GM12878 (cell line): ENCODE measurements at regions not wholly inside any gene's neighbourhood (a gene's known extent, or its start where the extent isn't known, plus 50 kb on each side); places are given as distances from the start of the nearest gene placed in this dataset.
A peak's percentile ranks its signal among the peaks of the same experiment; 100 is the strongest.

Experiments used
- ATAC-seq: fragments of 200-7000 bp; cut with Tn5 transposase; 3 replicates; pipeline ENCODE4 v1.9.1; 2020; ENCODE audit warnings: mild to moderate bottlenecking, moderate library complexity
- BruUV-seq: library from RNA; stranded (reverse); fragments of 400-500 nt; replicated peaks from 2 replicates; lab custom pipeline; 2021; lab: Mats Ljungman, UMichigan
- CTCF ChIA-PET: fragments of 300-600 bp; sonication (Branson Sonifier 250); formaldehyde crosslinking; extraction: SDS; loops from one replicate; lab custom pipeline; 2021; ENCODE audit warnings: inconsistent platforms; lab: Yijun Ruan, JAX
- POLR2A ChIA-PET: fragments of 350-600 bp; formaldehyde crosslinking; extraction: SDS; loops from one replicate; lab custom pipeline; 2021; ENCODE audit warnings: inconsistent platforms; lab: Charles Lee
- RAD21 ChIA-PET: fragments of 300-600 bp; sonication (Branson Sonifier 250); formaldehyde crosslinking; loops from one replicate; lab custom pipeline; 2023; ENCODE audit warnings: antibody characterized with exemption; ENCODE audit not compliant: unreplicated experiment; lab: Charles Lee
- SMC1A ChIA-PET: fragments of 300-600 bp; sonication (Branson Sonifier 250); formaldehyde crosslinking; loops from one replicate; lab custom pipeline; 2023; ENCODE audit not compliant: unreplicated experiment, uncharacterized antibody; lab: Charles Lee
- DNase-seq: peaks from one replicate; pipeline ENCODE4 v3.0.0-alpha.2; 2011; ENCODE audit warnings: low read depth, low spot score
- FAIRE-seq: peaks from 3 replicates; lab custom pipeline; 2011; peaks lifted over from hg19 to GRCh38; lab: Jason Lieb, UNC
- H2AFZ ChIP-seq: 2 replicates; pipeline ENCODE4 v1.6.0; 2011; ENCODE audit warnings: low read depth, low read length, control low read depth; ENCODE audit not compliant: control insufficient read depth
- H3K27ac ChIP-seq: 2 replicates; pipeline ENCODE4 v1.5.1; 2011; ENCODE audit warnings: control low read depth; ENCODE audit not compliant: control insufficient read depth, insufficient read depth
- H3K27me3 ChIP-seq, 2 experiments: replicated peaks in 1 of 2; 2 replicates each; pipeline versions ENCODE4 v1.6.0 to v1.6.1; 2011; ENCODE audit warnings: low read length in 1 of 2; ENCODE audit not compliant: control insufficient read depth in 2 of 2, insufficient read depth in 2 of 2
- H3K36me3 ChIP-seq, 2 experiments: 2 replicates each; pipeline ENCODE4 v1.5.1; 2011; ENCODE audit warnings: low read length in 1 of 2; ENCODE audit not compliant: control insufficient read depth in 2 of 2, insufficient read depth in 2 of 2
- H3K4me1 ChIP-seq: 2 replicates; pipeline ENCODE4 v1.6.1; 2011; ENCODE audit warnings: mild to moderate bottlenecking, low read length, moderate library complexity, mixed read lengths; ENCODE audit not compliant: control insufficient read depth, insufficient read depth
- H3K4me2 ChIP-seq: 2 replicates; pipeline ENCODE4 v1.6.0; 2011; ENCODE audit warnings: control low read depth; ENCODE audit not compliant: control insufficient read depth, insufficient read depth
- H3K4me3 ChIP-seq: fragments of 200-600 bp; sonication (generic); 2 replicates; pipeline ENCODE4 v1.5.1; 2016
- H3K79me2 ChIP-seq: 2 replicates; pipeline ENCODE4 v1.6.0; 2011; ENCODE audit warnings: low read length; ENCODE audit not compliant: control insufficient read depth, insufficient read depth
- H3K9ac ChIP-seq: 2 replicates; pipeline ENCODE4 v1.8.0; 2011; ENCODE audit warnings: low read length, control low read depth, mixed read lengths; ENCODE audit not compliant: control insufficient read depth, insufficient read depth
- H3K9me3 ChIP-seq: replicated peaks from 3 replicates; pipeline ENCODE4 v1.5.1; 2011; ENCODE audit warnings: mild to moderate bottlenecking, low read length; ENCODE audit not compliant: control insufficient read depth, insufficient read depth
- H4K20me1 ChIP-seq: 2 replicates; pipeline ENCODE4 v1.6.0; 2011; ENCODE audit not compliant: control insufficient read depth, insufficient read depth
- BMI1 ChIP-seq: fragments of 450-650 bp; IDR thresholded peaks from 2 replicates; pipeline ENCODE4 v1.6.1; 2016; ENCODE audit warnings: mild to moderate bottlenecking, moderate library complexity, borderline replicate concordance
- BRCA1 ChIP-seq: IDR thresholded peaks from 2 replicates; pipeline ENCODE4 v1.6.1; 2011; ENCODE audit warnings: low read depth, low read length, improper control_type of control experiment
- SMAD1 ChIP-seq: fragments of 450-650 bp; IDR thresholded peaks from 2 replicates; pipeline ENCODE4 v1.6.1; 2018; ENCODE audit warnings: mild to moderate bottlenecking, low read depth; ENCODE audit not compliant: partially characterized antibody
- SPI1 ChIP-seq: IDR thresholded peaks from 2 replicates; pipeline ENCODE4 v1.6.1; 2011; ENCODE audit warnings: low read depth, mild to moderate bottlenecking, low read length, moderate library complexity, borderline replicate concordance; ENCODE audit not compliant: insufficient read depth
- WGBS: methylation state at CpG from one replicate; pipeline ENCODE4 v1.1.6; 2016; ENCODE audit warnings: low lambda C conversion rate; ENCODE audit not compliant: insufficient replicate concordance, insufficient coverage; ENCODE audit errors: missing lambda C conversion rate; 5-methylcytosine and 5-hydroxymethylcytosine counted together
- in situ Hi-C: fragments of 300-500 bp; cut with MboI; formaldehyde crosslinking; loops from 9 replicates; pipeline ENCODE4 v1.14.3; 2018; ENCODE audit warnings: mixed read lengths
- intact Hi-C: fragments of 100-400 bp; cut with micrococcal nuclease; formaldehyde crosslinking; loops from one replicate; pipeline ENCODE4 v1.14.2; 2022; ENCODE audit not compliant: unreplicated experiment
- TF ChIP-seq, protein P1 (sequence below): fragments of 150-350 bp; IDR thresholded peaks from 2 replicates; pipeline ENCODE4 v1.6.1; 2016; ENCODE audit warnings: low read depth, low read length
- TF ChIP-seq, protein P2 (sequence below): IDR thresholded peaks from 2 replicates; pipeline ENCODE4 v1.6.1; 2011; ENCODE audit warnings: borderline replicate concordance, low read depth, mild to moderate bottlenecking, moderate library complexity, mixed read lengths, low read length; ENCODE audit not compliant: insufficient read depth; ENCODE audit errors: extremely low read length
- TF ChIP-seq, protein P3 (sequence below): fragments of 450-650 bp; IDR thresholded peaks from 2 replicates; pipeline ENCODE4 v1.6.1; 2017; ENCODE audit warnings: mild to moderate bottlenecking, low read depth, inconsistent platforms; ENCODE audit not compliant: poor library complexity, severe bottlenecking
- TF ChIP-seq, protein P4 (sequence below): fragments of 450-650 bp; IDR thresholded peaks from 2 replicates; pipeline ENCODE4 v1.6.1; 2017; ENCODE audit warnings: low read depth, mild to moderate bottlenecking, moderate library complexity

DNA sequence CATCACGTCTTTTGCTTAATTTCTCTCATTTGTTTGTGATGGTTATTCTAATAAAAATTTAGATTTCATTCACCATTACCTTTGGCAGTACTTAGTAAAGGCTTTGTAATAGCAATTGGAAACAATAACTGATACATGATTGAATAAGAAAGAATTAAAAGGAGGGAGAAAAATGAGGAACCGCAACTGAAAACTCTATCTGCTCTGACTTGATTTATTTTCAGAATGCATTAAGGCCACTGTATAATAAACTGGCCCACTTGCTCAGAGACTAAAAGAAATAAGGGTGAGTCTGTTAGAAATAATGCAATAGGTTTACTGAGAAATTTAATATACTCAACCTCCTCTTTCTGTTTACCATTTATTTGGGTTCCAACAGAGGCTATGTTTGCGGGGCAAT, 351.5 kb downstream of the TMA16 start:
- SMC1A ChIA-PET: interaction anchor here (0.5 kb wide), 1 partner anchor 449 kb away, joined by 3 read pairs; no protein-coding TSS in a partner anchor
- intact Hi-C loops: no loop called here
- no peaks in the 10 kb centered on the region for H3K79me2 ChIP-seq
- CTCF ChIA-PET: no interaction called here
- H3K36me3 ChIP-seq: no peaks in the 10 kb centered on the region
- ATAC-seq (no peak), DNase-seq (no peak), FAIRE-seq (no peak)
- no peaks in the 10 kb centered on the region for H4K20me1 ChIP-seq
- H3K9me3 ChIP-seq: no peaks in the 10 kb centered on the region
- 17% methylated on average over 3 of the region's 3 CpGs for WGBS
- H3K4me2 ChIP-seq: no peak overlapping the region
- RAD21 ChIA-PET: no interaction called here
- BruUV-seq: no TSS peak
- no peaks in the 10 kb centered on the region for H3K27me3 ChIP-seq
- H2AFZ ChIP-seq: no peak overlapping the region
- H3K4me1 ChIP-seq: no peaks in the 10 kb centered on the region
- TF ChIP-seq, protein P1, sequence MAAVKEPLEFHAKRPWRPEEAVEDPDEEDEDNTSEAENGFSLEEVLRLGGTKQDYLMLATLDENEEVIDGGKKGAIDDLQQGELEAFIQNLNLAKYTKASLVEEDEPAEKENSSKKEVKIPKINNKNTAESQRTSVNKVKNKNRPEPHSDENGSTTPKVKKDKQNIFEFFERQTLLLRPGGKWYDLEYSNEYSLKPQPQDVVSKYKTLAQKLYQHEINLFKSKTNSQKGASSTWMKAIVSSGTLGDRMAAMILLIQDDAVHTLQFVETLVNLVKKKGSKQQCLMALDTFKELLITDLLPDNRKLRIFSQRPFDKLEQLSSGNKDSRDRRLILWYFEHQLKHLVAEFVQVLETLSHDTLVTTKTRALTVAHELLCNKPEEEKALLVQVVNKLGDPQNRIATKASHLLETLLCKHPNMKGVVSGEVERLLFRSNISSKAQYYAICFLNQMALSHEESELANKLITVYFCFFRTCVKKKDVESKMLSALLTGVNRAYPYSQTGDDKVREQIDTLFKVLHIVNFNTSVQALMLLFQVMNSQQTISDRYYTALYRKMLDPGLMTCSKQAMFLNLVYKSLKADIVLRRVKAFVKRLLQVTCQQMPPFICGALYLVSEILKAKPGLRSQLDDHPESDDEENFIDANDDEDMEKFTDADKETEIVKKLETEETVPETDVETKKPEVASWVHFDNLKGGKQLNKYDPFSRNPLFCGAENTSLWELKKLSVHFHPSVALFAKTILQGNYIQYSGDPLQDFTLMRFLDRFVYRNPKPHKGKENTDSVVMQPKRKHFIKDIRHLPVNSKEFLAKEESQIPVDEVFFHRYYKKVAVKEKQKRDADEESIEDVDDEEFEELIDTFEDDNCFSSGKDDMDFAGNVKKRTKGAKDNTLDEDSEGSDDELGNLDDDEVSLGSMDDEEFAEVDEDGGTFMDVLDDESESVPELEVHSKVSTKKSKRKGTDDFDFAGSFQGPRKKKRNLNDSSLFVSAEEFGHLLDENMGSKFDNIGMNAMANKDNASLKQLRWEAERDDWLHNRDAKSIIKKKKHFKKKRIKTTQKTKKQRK: no peak
- peak; percentile 41; the same call in 1 of the 2 replicates for TF ChIP-seq SPI1
- TF ChIP-seq, all 136 proteins: peak for 1
- H3K27ac ChIP-seq: no peak overlapping the region
- POLR2A ChIA-PET: no interaction called here
- H3K4me3 ChIP-seq: no peak overlapping the region
- in situ Hi-C loops: no loop called here
- H3K9ac ChIP-seq: no peak overlapping the region

DNA sequence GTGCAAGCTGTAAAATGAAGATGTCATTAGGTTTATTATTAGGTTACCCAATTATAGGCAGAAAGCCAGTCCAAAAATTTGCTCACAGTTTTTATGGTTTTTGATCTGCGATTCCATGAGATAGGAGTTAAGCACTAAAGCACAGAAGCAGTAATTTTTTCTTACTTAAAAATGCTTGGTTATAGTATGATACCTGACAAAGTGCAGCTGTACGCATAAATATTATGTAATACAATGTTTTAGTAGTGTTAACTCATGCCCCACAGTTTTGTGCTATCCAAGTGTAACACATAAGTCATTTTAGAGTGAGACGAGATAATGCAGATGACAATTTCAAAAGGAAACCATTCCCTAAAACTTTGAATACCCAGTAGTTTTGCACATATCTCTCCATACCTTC, 357.8 kb downstream of the TMA16 start:
- 1% methylated on average over 3 of the region's 3 CpGs for WGBS
- ChIA-PET CTCF (no interaction called here), POLR2A (no interaction called here), RAD21 (no interaction called here), SMC1A (no interaction called here)
- H3K4me2 ChIP-seq: no peak overlapping the region
- H3K27me3 ChIP-seq: no peaks in the 10 kb centered on the region
- H3K27ac ChIP-seq: no peak overlapping the region
- no peak overlapping the region for H3K4me3 ChIP-seq
- intact Hi-C loops: no loop called here
- H4K20me1 ChIP-seq: no peaks in the 10 kb centered on the region
- DNase-seq (no peak), FAIRE-seq (no peak), ATAC-seq (no peak)
- H3K9ac ChIP-seq: no peak overlapping the region
- no TSS peak for BruUV-seq
- TF ChIP-seq, protein P2, sequence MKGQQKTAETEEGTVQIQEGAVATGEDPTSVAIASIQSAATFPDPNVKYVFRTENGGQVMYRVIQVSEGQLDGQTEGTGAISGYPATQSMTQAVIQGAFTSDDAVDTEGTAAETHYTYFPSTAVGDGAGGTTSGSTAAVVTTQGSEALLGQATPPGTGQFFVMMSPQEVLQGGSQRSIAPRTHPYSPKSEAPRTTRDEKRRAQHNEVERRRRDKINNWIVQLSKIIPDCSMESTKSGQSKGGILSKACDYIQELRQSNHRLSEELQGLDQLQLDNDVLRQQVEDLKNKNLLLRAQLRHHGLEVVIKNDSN: no peak
- TF ChIP-seq, protein P3, sequence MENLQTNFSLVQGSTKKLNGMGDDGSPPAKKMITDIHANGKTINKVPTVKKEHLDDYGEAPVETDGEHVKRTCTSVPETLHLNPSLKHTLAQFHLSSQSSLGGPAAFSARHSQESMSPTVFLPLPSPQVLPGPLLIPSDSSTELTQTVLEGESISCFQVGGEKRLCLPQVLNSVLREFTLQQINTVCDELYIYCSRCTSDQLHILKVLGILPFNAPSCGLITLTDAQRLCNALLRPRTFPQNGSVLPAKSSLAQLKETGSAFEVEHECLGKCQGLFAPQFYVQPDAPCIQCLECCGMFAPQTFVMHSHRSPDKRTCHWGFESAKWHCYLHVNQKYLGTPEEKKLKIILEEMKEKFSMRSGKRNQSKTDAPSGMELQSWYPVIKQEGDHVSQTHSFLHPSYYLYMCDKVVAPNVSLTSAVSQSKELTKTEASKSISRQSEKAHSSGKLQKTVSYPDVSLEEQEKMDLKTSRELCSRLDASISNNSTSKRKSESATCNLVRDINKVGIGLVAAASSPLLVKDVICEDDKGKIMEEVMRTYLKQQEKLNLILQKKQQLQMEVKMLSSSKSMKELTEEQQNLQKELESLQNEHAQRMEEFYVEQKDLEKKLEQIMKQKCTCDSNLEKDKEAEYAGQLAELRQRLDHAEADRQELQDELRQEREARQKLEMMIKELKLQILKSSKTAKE: no peak
- TF ChIP-seq, protein P4, sequence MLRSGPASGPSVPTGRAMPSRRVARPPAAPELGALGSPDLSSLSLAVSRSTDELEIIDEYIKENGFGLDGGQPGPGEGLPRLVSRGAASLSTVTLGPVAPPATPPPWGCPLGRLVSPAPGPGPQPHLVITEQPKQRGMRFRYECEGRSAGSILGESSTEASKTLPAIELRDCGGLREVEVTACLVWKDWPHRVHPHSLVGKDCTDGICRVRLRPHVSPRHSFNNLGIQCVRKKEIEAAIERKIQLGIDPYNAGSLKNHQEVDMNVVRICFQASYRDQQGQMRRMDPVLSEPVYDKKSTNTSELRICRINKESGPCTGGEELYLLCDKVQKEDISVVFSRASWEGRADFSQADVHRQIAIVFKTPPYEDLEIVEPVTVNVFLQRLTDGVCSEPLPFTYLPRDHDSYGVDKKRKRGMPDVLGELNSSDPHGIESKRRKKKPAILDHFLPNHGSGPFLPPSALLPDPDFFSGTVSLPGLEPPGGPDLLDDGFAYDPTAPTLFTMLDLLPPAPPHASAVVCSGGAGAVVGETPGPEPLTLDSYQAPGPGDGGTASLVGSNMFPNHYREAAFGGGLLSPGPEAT: no peak
- TF ChIP-seq BMI1 (no peak), SMAD1 (no peak), BRCA1 (no peak)
- no peaks in the 10 kb centered on the region for H3K36me3 ChIP-seq
- H2AFZ ChIP-seq: no peak overlapping the region
- H3K9me3 ChIP-seq: no peaks in the 10 kb centered on the region
- H3K79me2 ChIP-seq: no peaks in the 10 kb centered on the region
- in situ Hi-C loops: no loop called here
- H3K4me1 ChIP-seq: no peaks in the 10 kb centered on the region
